Activated CD8-positive, alpha-beta memory T cell treated with anti-CD3 and anti-CD28 coated beads for 24 hours (primary cell): ENCODE measurements at regions not wholly inside any gene's neighbourhood (a gene's known extent, or its start where the extent isn't known, plus 50 kb on each side); places are given as distances from the start of the nearest gene placed in this dataset.
A peak's percentile ranks its signal among the peaks of the same experiment; 100 is the strongest.
"Not testable (repeated sequence)": the region's sequence is repeated elsewhere in the genome, so short reads cannot be mapped to it uniquely, and the experiment has no call there.

ENCODE experiments used
- DNase-seq: peaks from one replicate; pipeline ENCODE4 v3.0.0-alpha.2; 2020

GRCh38 chr12:65742018-65743010, 82.0 kb upstream of the HMGA2 start:
- DNase-seq = peak; percentile 57

DNA sequence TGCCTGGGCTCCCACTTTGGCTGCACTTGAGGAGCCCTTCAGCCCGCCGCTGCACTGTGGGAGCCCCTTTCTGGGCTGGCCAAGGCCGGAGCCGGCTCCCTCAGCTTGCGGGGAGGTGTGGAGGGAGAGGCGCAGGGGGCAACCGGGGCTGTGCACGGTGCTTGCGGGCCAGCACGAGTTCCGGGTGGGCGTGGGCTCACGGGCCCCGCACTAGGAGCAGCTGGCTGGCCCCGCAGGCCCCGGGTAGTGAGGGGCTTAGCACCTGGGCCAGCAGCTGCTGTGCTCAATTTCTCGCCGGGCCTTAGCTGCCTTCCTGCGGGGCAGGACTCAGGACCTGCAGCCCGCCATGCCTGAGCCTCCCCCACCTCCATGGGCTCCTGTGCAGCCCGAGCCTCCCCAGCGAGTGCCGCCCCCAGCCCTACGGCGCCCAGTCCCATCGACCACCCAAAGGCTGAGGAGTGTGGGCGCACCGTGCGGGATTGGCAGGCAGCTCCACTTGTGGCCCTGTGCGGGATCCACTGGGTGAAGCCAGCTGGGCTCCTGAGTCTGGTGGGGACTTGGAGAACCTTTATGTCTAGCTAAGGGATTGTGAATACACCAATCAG, 79.9 kb upstream of the HMGA2 start:
- DNase-seq = not testable (repeated sequence)

DNA sequence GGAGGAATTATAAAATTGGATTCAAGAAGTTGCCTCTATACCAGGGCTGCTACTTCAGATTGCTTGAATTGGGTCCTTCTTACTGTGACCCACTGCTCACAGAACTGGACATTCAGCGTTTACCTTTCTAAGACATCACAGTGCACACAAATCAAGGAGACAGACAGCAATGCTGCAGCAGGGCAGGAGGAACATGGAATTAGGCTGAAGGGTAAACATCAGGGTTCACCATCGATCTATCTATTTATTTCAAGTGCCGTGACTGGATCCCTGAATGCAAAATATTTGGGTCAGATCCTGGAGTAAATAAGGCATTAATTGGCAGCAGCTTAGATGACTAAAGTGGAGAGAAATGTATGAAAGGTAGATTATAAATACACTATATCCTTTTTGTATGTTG, 76.9 kb upstream of the HMGA2 start:
- no peak for DNase-seq

- no peak for DNase-seq
Observed at GRCh38 chr12:65748332-65748731, 76.0 kb upstream of the HMGA2 start.

DNA sequence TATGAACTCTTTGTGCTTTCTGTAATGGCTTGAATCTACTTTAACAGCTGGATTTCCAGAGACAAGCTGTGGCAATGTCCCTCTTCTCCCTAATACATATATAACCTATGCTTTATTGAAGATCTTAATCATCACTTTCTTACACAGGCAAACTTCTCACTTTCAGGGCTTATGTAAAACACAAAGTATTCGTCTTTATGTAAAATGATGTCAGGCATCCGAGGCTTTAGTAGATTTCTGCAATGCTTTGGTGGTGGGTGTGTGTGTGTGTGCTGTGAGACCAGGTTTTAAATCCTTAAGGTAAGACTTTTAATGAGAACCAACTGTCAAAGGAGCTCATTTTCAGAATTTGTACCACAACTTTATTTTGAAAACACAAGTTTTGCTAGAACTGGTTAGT, 70.0 kb upstream of the HMGA2 start:
- DNase-seq = no peak

DNA sequence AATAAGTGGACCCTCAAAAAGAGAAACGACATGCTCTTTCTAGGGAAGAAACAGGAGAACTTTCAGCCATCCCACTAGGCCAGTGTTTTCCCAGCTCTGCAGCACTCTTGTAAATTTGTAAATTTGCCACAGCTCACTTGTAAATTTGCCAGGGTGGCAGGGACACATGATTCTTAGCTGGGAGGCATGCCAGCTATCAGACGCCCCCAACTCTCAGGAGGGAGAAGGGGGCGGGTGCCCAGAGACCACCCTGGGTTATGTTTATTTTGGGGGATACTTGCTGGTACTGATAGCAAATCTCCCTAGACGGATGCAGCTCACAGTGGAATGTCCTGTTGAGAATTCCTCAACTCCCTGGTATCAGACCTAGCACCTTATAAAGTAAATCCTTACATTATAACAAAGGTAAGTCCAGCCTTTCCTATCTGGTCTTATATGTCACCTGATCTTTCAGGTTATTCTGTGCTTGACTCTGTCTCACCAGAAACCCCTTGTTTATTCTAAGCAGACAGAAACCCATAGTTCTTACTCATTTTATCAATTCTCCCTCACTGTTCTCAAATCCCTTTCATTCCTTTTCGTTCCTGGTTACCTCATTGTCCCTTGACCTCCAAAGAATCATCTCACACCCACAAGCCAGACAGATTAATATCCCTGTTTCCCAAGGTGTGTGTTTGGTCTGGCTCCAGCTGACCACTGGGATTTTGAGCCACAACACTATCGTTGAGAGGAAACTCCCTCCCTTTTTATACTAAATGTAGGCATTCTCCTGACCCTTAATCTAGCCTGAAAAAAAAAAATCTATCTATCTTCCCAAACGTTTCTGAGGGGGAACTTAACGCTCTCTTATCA, 69.3 kb upstream of the HMGA2 start:
- DNase-seq = no peak

- DNase-seq = no peak
Observed at GRCh38 chr12:65755596-65755978, 68.7 kb upstream of the HMGA2 start.

DNA sequence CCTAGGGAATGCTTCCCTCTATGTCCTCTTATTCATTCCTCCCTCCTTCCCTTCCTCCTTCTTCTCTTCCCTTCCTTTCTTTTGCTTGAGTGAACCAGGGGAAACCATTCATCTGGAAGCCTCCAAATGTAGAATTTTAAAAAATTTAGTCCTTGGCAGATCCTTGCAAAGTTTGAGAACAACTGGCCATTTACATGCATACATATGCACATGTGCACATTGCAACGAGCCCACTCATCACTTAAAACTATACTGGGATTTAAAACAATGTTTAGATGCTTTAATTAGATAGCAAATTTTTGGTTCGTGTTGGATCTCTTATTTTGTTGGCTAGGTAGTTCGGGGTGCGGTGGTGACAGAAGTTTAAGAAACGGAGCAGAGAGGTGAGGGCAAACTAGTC, 68.0 kb upstream of the HMGA2 start:
- no peak for DNase-seq

DNA sequence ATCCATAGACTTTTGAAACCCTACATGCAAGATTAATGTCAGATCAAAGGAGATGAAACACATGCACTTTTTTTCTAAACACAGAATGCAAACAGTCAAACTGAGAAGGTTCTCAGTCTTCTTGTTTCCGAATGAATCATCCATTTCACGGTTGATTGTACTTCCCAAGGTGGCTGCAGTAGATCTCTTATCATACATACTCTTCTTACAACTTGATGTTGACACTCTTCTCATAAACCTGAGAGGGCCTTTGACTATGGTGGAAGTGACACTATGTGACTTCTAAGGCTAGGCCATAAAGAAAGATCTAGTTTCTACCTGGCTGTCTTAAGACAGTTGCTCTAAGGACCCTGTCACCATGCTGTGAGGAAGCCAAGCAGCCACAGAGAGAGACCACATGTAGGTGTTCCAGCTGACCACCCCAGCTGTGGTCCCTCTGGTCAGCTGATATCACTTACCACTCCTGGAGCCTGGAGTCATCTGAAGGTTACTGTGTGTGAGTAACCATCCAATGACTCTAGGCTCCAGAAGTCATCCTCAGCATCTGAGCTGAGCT, 67.2 kb upstream of the HMGA2 start:
- DNase-seq = no peak

DNA sequence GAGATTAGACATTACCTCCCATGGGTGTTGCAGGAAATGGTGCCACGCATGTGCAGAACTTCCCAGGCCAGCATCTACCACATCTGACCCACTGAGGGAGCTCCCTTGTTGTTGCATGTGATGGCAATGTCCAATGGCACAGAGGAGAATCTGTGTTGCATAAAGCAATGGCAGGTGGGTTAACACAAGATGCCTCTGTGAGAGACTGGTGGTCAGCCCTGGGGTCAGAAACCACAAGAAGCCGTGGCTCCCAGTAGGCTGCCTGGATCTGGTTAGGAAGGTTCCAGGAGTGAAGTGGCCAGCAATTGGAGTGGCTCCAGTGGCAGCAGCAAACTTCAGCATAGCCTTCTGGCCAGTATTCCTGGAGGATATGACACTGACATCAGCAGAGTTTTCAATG, 65.9 kb upstream of the HMGA2 start:
- no peak for DNase-seq

DNA sequence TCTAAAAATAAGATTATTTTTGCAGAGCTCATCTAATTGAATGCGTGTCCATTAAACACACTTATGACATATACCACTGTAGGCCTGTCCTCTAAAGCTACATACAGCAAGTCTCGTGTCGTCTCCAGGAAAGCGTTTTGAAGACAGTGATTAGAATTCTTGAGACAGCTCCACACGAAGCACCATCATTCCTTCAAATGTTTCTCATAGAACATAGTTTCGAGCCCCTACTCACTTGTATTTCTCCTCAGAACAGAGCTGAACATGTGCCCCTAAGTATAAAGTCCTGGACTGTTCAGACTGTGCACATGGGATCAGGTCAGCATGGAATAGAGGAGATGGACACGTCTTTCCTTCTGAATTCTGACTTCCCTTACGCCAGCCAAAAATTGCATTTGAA, 64.5 kb upstream of the HMGA2 start:
- DNase-seq = no peak

GRCh38 chr12:65761301-65761700, 63.0 kb upstream of the HMGA2 start:
- DNase-seq = no peak

DNA sequence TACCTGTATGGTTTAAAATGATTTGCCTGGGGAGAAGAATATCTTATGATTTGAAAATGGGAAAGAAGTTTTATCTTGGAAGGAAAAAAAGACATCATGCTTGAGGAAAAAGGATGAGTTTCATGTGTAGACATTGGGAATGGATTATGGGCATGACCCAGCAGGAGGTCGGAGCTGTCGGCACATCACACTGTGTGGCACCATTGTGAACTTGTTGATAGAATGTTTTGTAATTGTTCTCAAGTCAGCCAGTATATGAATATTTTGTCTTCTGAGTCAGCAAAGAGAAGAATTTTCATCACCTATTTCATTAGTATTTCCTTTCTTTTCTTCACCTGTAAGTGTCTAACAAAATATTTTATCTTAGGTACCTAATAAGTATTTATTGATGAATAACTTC, 60.0 kb upstream of the HMGA2 start:
- no peak for DNase-seq

- DNase-seq = no peak
Observed at GRCh38 chr12:65765436-65765813, 58.9 kb upstream of the HMGA2 start.

DNA sequence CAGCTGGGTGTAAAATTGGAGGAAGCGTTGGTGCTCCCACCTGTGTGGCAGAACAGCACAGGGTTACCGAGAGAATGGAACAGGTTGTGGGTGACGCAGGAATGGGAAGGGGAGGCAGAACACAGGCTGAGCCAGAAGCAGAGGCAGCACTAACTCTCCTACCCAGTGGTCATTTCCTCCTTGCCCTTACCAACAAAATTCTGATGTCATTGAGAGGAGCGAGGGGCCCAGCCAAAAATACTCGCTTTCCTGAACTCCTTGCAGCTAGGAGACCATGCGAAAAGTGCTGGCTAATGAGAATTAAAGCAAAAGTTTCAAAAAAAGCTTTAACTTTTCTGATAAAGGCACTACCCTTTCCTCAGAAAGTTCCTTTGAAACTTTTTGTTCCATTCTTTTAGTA, 54.4 kb upstream of the HMGA2 start:
- no peak for DNase-seq
